ENCODE measurements at regions not wholly inside any gene's neighbourhood (a gene's known extent, or its start where the extent isn't known, plus 50 kb on each side); places are given as distances from the start of the nearest gene placed in this dataset.

DNA sequence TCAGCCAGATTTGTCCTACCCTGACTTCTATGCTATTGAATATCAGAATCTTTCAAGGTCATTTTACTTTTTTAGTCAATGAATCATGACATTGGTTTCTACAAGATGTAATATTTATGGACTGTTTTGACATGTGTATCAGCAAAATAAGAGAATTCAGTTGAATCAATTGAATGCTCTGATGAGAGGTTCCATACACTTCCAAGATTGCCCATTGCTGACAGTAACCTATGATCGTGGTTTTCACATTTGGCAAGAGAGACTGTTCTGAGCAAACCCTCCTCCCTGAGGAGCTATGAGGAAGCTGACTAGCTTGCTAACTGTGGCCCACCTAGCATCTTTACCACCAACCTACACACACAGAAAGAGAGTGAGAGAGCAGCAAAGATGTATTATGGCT lies 56.7 kb upstream of the FST start:
- intact Hi-C loops (cut with DNase I), result loop anchor here in 1 of 10 donors (10.0 kb wide), 1 partner anchor 159 kb away; no protein-coding TSS in a partner anchor
- H3K9me3 ChIP-seq, result no peaks in the 10 kb centered on the region
- DNase-seq (no peak), ATAC-seq (no peak)
- no peaks in the 10 kb centered on the region for H3K27me3 ChIP-seq
- TF ChIP-seq CTCF (IDR thresholded peaks at IDR 0.05), result no peak
- H3K4me1 ChIP-seq, result peaks cover 0 to 7% (median 0%) of the 10 kb centered on the region in 9 donors
- no peaks in the 10 kb centered on the region for H3K36me3 ChIP-seq
- 79 to 86% methylated on average over 1 of the region's 1 CpG for WGBS, 2 donors
- H3K4me3 ChIP-seq, result no peak overlapping the region
- H3K27ac ChIP-seq, result no peak overlapping the region

DNA sequence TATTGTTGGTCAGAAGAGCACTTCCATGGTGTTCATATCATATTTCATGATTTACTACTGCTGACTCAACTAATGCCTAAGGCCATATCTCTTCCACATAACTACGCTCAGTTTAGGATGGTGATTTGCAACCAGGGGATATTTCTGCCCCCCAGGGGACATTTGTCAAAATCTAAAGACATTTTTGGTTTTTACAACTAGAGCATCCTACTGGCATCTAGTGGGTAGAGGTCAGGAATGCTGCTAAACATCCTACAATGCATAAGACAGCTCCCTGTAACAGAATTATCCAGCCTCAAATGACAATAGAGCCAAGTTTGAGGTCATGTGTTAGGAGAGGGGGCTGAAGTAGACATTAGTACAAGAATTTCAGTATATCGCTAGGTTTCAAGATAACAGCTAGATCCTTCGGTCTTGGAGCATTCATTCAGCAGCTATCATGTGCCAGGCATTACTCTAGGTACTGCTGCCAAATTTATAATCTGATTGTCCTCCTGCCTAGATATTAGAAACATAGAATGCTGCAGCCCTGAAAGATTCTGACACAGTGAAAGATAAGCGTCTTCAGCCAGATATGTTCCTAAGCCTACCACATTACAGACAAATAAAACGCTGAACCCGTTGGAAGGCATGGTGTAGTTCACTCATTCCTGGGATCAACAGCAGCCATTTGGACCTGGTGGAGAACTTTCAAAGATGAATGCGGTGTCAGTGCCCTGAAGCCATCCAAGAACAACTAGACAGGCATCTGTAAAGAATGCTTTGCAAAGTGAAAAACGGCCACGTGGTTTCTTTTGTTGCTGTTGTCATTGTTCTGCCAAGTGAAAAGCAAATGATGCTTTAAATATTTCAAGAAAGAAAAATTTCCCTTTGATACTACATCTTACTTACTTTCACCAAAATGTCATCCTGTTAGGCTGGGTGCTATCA lies 55.5 kb upstream of the FST start:
- TF ChIP-seq CTCF (IDR thresholded peaks at IDR 0.05), result no peak
- no peak overlapping the region for H3K4me3 ChIP-seq
- peaks cover 0 to 7% (median 0%) of the 10 kb centered on the region in 9 donors for H3K4me1 ChIP-seq
- H3K27me3 ChIP-seq, result no peaks in the 10 kb centered on the region
- ATAC-seq (no peak), DNase-seq (no peak)
- H3K27ac ChIP-seq, result no peak overlapping the region
- H3K9me3 ChIP-seq, result no peaks in the 10 kb centered on the region
- WGBS, 2 donors, result 47 to 49% methylated on average over 9 of the region's 9 CpGs
- no peaks in the 10 kb centered on the region for H3K36me3 ChIP-seq
- intact Hi-C loops (cut with DNase I), result loop anchor here in 2 of 10 donors (5.0 to 10.0 kb wide), 2 partner anchors 160 to 797 kb away; no protein-coding TSS in a partner anchor

DNA sequence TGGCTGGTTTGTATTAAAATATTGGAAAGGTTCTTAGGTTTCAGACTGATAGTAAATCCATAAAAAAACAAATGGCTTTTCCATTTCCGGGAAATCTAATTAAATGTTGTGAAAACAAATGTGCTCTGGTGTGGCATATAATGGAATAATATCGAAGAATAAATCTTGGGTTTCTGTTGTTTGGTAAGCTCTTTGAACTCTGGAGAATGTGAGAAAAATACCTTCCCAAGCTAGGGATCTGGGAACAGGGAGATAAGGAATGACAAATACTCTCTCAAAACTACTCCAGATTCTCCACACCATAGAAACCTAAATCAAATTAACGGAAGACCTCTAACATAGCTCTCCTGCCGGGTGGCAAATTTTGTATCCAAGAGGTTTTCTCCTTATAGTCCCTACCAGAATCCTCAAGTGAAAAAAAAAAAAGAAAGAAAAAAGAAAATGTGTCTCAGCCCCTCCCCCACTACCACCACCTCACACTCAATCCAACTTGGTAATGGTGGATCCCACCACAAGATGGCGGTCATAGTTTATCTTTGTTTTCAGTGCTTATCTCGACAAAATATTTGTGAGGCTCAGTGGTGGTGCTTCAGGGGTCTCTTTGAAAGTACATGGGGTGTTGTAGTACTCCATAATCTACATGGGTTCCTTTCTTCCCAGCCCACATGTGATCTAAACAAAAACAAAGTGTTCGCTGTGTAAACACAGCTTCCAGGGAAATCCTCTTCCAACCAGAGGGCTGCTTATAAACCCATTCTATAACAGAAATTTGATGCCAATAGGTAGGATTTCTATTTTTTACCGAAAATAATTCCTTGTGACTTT lies 54.5 kb upstream of the FST start:
- WGBS, 2 donors, result 68 to 72% methylated on average over 8 of the region's 8 CpGs
- ATAC-seq (no peak), DNase-seq (no peak)
- Histone ChIP-seq H3K27ac (no peak overlapping the region), H3K27me3 (no peaks in the 10 kb centered on the region), H3K9me3 (no peaks in the 10 kb centered on the region), H3K4me3 (no peak overlapping the region), H3K4me1 (peaks cover 0 to 7% (median 0%) of the 10 kb centered on the region in 9 donors), H3K36me3 (no peaks in the 10 kb centered on the region)
- TF ChIP-seq CTCF (IDR thresholded peaks at IDR 0.05), result peak in 6 of 9 donors; percentile 13 to 45 (median 27)
- intact Hi-C loops (cut with DNase I), result loop anchor here in 2 of 10 donors (5.0 to 10.0 kb wide), 2 partner anchors 161 to 796 kb away; no protein-coding TSS in a partner anchor

- no peak for DNase-seq
- intact Hi-C loops (cut with DNase I), result loop anchor here in 2 of 10 donors (5.0 to 10.0 kb wide), 2 partner anchors 162 to 796 kb away; no protein-coding TSS in a partner anchor
- WGBS, 2 donors, result 67 to 72% methylated on average over 2 of the region's 2 CpGs
- no peaks in the 10 kb centered on the region for H3K9me3 ChIP-seq
- no peaks in the 10 kb centered on the region for H3K36me3 ChIP-seq
- H3K27me3 ChIP-seq, result no peaks in the 10 kb centered on the region
- ATAC-seq, result no peak
- H3K4me3 ChIP-seq, result no peak overlapping the region
- TF ChIP-seq CTCF (IDR thresholded peaks at IDR 0.05), result no peak
- peaks cover 0 to 7% (median 0%) of the 10 kb centered on the region in 9 donors for H3K4me1 ChIP-seq
- no peak overlapping the region for H3K27ac ChIP-seq
Observed at GRCh38 chr5:53426512-53426830, 54.0 kb upstream of the FST start.
